ENCODE measurements at regions not wholly inside any gene's neighbourhood (a gene's known extent, or its start where the extent isn't known, plus 50 kb on each side); places are given as distances from the start of the nearest gene placed in this dataset.

DNA sequence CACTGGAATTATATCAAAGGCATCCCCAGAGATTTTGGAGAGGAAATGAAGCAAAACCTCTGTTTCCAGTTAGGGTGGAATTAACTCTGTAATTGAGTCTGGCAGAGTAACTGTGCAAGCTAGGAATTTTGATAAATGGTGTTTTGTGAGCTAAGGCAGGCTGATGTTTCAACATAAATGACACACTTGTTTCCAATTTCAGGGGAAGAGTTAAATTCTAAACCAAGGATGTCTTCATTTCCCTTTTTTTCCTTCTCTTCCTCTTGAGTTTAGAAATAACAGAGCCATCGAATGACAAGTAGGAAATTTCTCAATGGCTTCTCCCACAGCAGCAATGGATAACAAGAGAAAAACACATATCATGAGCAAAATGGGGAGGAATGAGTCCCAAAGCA is 131.2 kb downstream of the IRS2 start:
- H3K4me1 Mint-ChIP-seq: no peaks in the 10 kb centered on the region
- H3K27ac Mint-ChIP-seq (ENCODE audit: unreplicated experiment): peak overlapping the region; percentile 52
- H3K36me3 Mint-ChIP-seq (ENCODE audit: low read depth): no peaks in the 10 kb centered on the region
- DNase-seq (ENCODE audit: low read depth, low spot score): no peak
- TF ChIP-seq, protein P1, sequence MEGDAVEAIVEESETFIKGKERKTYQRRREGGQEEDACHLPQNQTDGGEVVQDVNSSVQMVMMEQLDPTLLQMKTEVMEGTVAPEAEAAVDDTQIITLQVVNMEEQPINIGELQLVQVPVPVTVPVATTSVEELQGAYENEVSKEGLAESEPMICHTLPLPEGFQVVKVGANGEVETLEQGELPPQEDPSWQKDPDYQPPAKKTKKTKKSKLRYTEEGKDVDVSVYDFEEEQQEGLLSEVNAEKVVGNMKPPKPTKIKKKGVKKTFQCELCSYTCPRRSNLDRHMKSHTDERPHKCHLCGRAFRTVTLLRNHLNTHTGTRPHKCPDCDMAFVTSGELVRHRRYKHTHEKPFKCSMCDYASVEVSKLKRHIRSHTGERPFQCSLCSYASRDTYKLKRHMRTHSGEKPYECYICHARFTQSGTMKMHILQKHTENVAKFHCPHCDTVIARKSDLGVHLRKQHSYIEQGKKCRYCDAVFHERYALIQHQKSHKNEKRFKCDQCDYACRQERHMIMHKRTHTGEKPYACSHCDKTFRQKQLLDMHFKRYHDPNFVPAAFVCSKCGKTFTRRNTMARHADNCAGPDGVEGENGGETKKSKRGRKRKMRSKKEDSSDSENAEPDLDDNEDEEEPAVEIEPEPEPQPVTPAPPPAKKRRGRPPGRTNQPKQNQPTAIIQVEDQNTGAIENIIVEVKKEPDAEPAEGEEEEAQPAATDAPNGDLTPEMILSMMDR (conservative IDR thresholded peaks at IDR 0.05): no peak
- no peaks in the 10 kb centered on the region for H3K27me3 Mint-ChIP-seq (ENCODE audit: low read depth)
- H3K9me3 Mint-ChIP-seq: no peaks in the 10 kb centered on the region
- no peak overlapping the region for H3K4me3 Mint-ChIP-seq

DNA sequence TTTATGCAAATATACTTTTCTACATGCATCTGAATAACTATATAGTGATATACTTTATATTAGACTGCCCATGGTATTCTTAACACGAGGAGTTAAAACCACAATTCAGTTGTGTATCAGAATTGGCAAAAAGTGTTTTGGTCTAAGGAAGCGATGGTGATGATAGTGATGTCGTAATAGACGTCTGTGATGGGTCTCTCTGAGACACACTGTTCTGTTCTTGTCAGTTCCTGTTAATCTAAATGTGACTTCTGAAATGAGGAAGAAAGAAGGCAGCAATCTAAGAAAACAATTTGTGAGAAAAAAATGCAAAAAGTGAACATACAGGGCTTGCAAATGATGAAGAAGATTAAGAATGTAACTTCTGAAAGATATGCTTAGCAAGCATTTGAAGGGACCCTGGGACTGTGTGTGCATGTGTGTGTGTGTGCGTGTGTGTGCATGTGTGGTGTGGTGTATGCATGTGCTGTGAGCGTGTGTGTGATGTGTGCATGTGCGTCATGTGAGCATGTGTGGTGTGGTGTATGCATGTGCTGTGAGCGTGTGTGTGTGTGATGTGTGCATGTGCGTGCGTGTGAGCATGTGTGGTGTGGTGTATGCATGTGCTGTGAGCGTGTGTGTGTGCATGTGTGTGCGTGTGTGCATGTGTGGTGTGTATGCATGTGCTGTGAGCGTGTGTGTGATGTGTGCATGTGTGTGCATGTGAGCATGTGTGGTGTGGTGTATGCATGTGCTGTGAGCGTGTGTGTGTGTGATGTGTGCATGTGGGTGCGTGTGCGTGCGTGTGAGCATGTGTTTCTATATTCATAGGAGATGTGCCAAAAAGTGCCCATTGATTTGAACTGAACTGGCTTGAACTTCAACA is 131.8 kb downstream of the IRS2 start:
- H3K27me3 Mint-ChIP-seq (ENCODE audit: low read depth): no peaks in the 10 kb centered on the region
- no peaks in the 10 kb centered on the region for H3K9me3 Mint-ChIP-seq

DNA sequence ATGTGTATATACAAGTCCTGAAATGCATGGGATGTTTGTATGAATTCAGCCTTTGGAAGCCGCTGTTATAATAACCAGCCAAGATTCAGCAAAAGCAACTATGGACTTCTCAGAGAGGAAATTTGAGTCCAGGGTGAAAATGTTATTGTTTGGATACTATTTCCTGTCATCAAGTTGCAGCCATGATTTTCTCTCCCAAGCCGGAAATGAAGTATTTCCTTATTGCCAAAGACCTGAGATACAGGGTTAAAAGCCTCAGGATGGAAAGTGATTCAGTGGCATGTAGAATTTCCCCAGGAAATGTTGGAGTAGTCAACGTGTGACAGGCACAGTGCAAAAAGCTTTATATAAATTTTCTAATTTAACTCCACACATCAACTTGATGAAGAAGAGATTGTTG is 133.9 kb downstream of the IRS2 start:
- TF ChIP-seq, protein P1 (conservative IDR thresholded peaks at IDR 0.05): no peak
- H3K27me3 Mint-ChIP-seq (ENCODE audit: low read depth): no peaks in the 10 kb centered on the region
- H3K4me3 Mint-ChIP-seq: no peak overlapping the region
- no peak overlapping the region for H3K27ac Mint-ChIP-seq (ENCODE audit: unreplicated experiment)
- H3K4me1 Mint-ChIP-seq: no peaks in the 10 kb centered on the region
- no peaks in the 10 kb centered on the region for H3K9me3 Mint-ChIP-seq
- no peak for DNase-seq (ENCODE audit: low read depth, low spot score)
- H3K36me3 Mint-ChIP-seq (ENCODE audit: low read depth): no peaks in the 10 kb centered on the region

More for the DNA sequence above, 131.8 kb downstream of the IRS2 start:
- no peak overlapping the region for H3K4me3 Mint-ChIP-seq
- TF ChIP-seq, protein P1 (conservative IDR thresholded peaks at IDR 0.05): no peak
- H3K36me3 Mint-ChIP-seq (ENCODE audit: low read depth): no peaks in the 10 kb centered on the region
- DNase-seq (ENCODE audit: low read depth, low spot score): no peak
- no peaks in the 10 kb centered on the region for H3K4me1 Mint-ChIP-seq
- peak overlapping the region; percentile 52 for H3K27ac Mint-ChIP-seq (ENCODE audit: unreplicated experiment)

DNA sequence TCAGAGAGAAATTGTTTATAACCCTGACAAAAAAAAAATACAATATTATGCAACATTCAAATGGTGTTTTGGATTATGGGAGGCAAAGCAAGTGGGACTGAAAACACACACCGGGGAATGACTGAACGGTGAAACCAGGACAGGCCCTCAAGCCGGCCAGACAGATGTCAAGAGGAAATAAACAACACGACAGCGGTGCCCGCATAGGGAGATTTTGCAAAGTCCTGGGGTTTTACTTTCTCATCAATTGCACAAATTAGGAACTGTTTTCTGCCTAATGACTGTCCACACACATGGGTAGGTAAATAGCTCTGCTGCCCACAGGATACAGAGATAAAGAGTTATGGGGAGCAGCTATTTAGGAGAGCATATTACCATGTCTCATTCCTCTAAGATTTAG is 134.5 kb downstream of the IRS2 start:
- no peaks in the 10 kb centered on the region for H3K9me3 Mint-ChIP-seq
- TF ChIP-seq, protein P1 (conservative IDR thresholded peaks at IDR 0.05): no peak
- H3K36me3 Mint-ChIP-seq (ENCODE audit: low read depth): no peaks in the 10 kb centered on the region
- H3K4me1 Mint-ChIP-seq: no peaks in the 10 kb centered on the region
- DNase-seq (ENCODE audit: low read depth, low spot score): no peak
- no peak overlapping the region for H3K27ac Mint-ChIP-seq (ENCODE audit: unreplicated experiment)
- H3K27me3 Mint-ChIP-seq (ENCODE audit: low read depth): no peaks in the 10 kb centered on the region
- H3K4me3 Mint-ChIP-seq: no peak overlapping the region

DNA sequence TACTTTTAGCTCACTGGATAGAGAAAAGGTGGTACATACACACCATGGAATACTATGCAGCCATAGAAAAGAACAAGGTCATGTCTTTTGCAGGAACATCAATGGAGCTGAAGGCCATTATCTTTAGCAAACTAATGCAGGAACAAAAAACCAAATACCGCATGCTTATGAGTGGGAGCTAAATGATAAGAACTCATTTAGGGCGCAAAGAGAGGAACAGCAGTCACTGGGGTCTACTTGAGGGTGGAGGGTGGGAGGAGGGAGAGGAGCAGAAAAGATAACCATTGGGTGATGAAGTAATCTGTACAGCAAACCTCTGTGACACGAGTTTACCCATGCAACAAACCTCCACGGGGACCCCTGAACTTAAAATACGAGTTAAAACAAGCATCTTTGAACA is 135.1 kb downstream of the IRS2 start:
- TF ChIP-seq, protein P1 (conservative IDR thresholded peaks at IDR 0.05): no peak
- Mint-ChIP-seq H3K4me3 (no peak overlapping the region), H3K27ac (ENCODE audit: unreplicated experiment) (no peak overlapping the region), H3K27me3 (ENCODE audit: low read depth) (no peaks in the 10 kb centered on the region), H3K9me3 (no peaks in the 10 kb centered on the region), H3K4me1 (no peaks in the 10 kb centered on the region), H3K36me3 (ENCODE audit: low read depth) (no peaks in the 10 kb centered on the region)
- no peak for DNase-seq (ENCODE audit: low read depth, low spot score)

All from neural crest cell (in vitro differentiated cells).